Neural progenitor cell (in vitro differentiated cells): ENCODE measurements at regions not wholly inside any gene's neighbourhood (a gene's known extent, or its start where the extent isn't known, plus 50 kb on each side); places are given as distances from the start of the nearest gene placed in this dataset.

Experiments used
- EZH2 ChIP-seq: fragments of 200-600 bp; sonication (generic); IDR thresholded peaks from 2 replicates; pipeline ENCODE4 v1.6.1; 2017; ENCODE audit warnings: antibody characterized with exemption, mild to moderate bottlenecking, moderate library complexity
- EZH2phosphoT487 ChIP-seq: fragments of 200-600 bp; sonication (generic); IDR thresholded peaks from 2 replicates; pipeline ENCODE4 v1.6.1; 2017; ENCODE audit warnings: antibody characterized with exemption
- TF ChIP-seq, protein P1 (sequence below): fragments of 200-600 bp; sonication (generic); IDR thresholded peaks from 2 replicates; pipeline ENCODE4 v1.5.1; 2017; ENCODE audit warnings: antibody characterized with exemption, mild to moderate bottlenecking

DNA sequence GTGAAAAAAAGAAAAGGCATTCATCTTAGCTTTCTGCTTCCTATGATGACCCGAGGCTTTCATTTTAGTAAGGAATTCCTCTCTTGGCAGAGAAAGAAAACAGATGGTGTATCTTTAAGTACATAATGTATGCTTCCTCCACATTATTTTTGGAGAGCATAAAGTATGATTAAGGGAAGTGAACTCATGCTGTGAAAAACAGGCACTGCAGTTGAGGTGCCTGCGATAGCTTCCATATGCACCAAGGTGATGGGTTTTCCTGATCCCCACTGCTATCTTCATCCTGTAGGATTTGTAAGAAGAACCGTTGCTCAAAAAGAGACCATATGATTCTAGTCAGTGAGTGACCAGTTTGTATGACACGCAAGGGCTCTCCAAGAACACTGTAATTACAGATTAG is 411.5 kb upstream of the MCTP2 start:
- TF ChIP-seq, protein P1, sequence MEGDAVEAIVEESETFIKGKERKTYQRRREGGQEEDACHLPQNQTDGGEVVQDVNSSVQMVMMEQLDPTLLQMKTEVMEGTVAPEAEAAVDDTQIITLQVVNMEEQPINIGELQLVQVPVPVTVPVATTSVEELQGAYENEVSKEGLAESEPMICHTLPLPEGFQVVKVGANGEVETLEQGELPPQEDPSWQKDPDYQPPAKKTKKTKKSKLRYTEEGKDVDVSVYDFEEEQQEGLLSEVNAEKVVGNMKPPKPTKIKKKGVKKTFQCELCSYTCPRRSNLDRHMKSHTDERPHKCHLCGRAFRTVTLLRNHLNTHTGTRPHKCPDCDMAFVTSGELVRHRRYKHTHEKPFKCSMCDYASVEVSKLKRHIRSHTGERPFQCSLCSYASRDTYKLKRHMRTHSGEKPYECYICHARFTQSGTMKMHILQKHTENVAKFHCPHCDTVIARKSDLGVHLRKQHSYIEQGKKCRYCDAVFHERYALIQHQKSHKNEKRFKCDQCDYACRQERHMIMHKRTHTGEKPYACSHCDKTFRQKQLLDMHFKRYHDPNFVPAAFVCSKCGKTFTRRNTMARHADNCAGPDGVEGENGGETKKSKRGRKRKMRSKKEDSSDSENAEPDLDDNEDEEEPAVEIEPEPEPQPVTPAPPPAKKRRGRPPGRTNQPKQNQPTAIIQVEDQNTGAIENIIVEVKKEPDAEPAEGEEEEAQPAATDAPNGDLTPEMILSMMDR: no peak
- no peak for TF ChIP-seq EZH2phosphoT487
- no peak for TF ChIP-seq EZH2
